ENCODE measurements at regions not wholly inside any gene's neighbourhood (a gene's known extent, or its start where the extent isn't known, plus 50 kb on each side); places are given as distances from the start of the nearest gene placed in this dataset.

DNA sequence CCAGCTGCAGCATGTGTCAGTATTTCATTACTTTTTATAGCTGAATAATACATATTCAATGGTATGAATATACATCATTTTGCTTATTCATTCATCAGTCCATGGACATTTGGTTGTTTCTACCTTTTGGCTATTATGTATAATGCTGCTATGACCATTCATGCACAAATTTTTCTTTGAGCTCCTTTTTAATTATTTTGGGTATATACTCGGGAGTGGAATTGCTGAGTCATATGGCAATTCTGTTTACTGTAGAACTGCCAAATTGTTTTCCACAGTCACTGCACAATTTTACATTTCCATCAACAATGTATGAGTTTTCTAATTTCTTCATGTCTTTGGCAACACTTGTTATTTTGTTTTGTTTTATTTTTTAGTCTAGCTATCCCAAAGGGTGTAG, 405.9 kb upstream of the PITX2 start:
- TF ChIP-seq, protein P1, sequence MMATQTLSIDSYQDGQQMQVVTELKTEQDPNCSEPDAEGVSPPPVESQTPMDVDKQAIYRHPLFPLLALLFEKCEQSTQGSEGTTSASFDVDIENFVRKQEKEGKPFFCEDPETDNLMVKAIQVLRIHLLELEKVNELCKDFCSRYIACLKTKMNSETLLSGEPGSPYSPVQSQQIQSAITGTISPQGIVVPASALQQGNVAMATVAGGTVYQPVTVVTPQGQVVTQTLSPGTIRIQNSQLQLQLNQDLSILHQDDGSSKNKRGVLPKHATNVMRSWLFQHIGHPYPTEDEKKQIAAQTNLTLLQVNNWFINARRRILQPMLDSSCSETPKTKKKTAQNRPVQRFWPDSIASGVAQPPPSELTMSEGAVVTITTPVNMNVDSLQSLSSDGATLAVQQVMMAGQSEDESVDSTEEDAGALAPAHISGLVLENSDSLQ (IDR thresholded peaks at IDR 0.05) = no peak
- TF ChIP-seq FOXK2 (IDR thresholded peaks at IDR 0.05) (no peak), ZNF384 (IDR thresholded peaks at IDR 0.05) (no peak), BHLHE40 (IDR thresholded peaks at IDR 0.05; ENCODE audit: borderline replicate concordance) (no peak), HDGF (IDR thresholded peaks at IDR 0.05; ENCODE audit: borderline replicate concordance) (no peak), FOXA1 (IDR thresholded peaks at IDR 0.05) (no peak), ELF4 (IDR thresholded peaks at IDR 0.05) (no peak), FOXM1 (IDR thresholded peaks at IDR 0.05; ENCODE audit: borderline replicate concordance) (no peak), SP1 (IDR thresholded peaks at IDR 0.05) (no peak)

Data from HEK293T (cell line).